Activated CD4-positive, alpha-beta T cell treated with anti-CD3 and anti-CD28 coated beads, Interleukin-2, amount 50 U/mL, for 24 hours (primary cell): ENCODE measurements at regions not wholly inside any gene's neighbourhood (a gene's known extent, or its start where the extent isn't known, plus 50 kb on each side); places are given as distances from the start of the nearest gene placed in this dataset.

Experiments
- DNase-seq, 2 donors: peaks; one replicate each; pipeline ENCODE4 v3.0.0-alpha.2; 2020; ENCODE audit warnings: low read depth in 1 of 2, low spot score in 1 of 2

DNA sequence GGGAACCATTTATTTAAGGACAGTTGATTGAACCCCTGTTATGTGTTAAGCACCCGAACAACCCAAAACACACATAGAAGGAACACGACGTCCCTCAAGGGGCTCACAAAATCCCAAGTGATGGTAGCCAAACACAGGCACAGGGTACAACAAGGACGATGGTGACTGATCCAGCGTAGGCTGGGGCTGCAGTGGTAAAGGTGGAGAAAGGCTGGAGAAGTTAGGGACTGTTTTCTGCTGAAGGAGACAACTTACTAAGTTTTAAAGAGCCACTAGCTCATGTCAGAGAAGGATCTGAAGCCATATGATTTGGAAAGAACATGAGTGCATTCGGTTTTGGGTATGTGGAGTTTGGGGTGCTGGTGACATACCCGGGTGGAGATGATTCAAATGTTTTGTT, 229.6 kb upstream of the TNRC6C start:
- no peak for DNase-seq

- DNase-seq, result no peak
Observed at GRCh38 chr17:77729587-77729986, 228.9 kb upstream of the TNRC6C start.

DNA sequence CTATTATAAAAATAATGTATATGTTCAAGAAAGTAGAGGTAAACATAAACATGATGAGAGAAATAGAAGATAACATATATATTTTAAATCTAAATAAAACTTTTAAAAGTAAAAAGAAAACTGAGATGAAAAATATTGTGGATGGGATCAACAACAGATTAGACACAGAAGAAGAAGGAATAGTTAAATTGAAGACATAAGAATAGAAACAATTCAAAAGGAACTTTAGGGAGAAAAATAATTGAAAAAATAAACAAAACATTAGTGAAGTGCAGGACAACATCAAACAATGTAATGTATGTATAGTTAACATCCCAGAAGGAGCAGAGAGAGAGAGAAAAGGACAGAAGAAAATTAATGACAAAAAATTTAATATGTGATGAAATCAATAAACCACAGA, 228.1 kb upstream of the TNRC6C start:
- no peak for DNase-seq

GRCh38 chr17:77733576-77734296, 224.8 kb upstream of the TNRC6C start:
- DNase-seq, result no peak

GRCh38 chr17:77734371-77735080, 224.0 kb upstream of the TNRC6C start:
- DNase-seq, result no peak

DNA sequence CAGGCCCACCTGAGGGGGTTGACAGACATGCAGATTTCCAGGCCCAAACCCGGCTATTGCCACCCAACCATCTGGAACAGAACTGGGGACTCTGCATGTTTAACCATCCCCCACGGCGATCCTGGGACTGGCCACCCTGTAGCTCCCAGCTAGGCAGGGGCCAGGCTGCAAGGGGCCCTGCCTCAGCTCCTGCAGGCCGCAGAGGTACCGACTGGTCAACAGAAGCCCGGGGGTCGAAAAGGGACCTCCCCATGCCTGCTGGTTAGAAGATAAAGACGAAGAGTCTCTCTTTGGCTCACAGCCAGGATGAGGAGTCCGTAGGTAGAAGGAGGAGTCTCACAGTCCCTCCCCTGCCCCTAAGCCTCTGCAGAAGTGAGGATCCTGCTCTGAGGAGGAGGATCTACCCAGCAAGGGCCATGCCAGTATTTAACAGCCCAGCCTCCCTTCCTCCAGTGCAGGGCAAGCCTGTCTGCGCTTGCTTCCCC, 223.4 kb upstream of the TNRC6C start:
- DNase-seq, result no peak

- no peak for DNase-seq
Observed at GRCh38 chr17:77735566-77736198, 222.8 kb upstream of the TNRC6C start.

DNA sequence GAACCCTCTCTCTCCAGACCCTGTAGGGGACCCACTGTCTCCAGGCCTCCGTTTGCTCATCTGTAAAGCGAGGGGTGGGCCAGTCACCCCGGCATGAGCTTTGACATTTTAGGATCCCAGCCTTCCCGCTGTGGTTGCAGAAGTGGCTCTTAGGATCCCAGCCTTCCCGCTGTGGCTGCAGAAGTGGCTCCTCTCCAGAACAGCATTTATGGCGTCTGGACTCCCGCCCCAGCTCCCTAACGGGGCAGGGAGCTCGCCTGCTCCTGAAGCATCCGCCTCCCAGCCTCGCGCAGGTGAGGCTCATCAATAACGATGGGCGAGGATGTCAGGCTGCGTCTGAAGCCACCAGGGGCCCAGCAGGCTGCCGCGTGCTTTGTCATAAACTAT, 222.3 kb upstream of the TNRC6C start:
- DNase-seq, result no peak

- DNase-seq, result no peak
Observed at GRCh38 chr17:77736721-77737120, 221.8 kb upstream of the TNRC6C start.

DNA sequence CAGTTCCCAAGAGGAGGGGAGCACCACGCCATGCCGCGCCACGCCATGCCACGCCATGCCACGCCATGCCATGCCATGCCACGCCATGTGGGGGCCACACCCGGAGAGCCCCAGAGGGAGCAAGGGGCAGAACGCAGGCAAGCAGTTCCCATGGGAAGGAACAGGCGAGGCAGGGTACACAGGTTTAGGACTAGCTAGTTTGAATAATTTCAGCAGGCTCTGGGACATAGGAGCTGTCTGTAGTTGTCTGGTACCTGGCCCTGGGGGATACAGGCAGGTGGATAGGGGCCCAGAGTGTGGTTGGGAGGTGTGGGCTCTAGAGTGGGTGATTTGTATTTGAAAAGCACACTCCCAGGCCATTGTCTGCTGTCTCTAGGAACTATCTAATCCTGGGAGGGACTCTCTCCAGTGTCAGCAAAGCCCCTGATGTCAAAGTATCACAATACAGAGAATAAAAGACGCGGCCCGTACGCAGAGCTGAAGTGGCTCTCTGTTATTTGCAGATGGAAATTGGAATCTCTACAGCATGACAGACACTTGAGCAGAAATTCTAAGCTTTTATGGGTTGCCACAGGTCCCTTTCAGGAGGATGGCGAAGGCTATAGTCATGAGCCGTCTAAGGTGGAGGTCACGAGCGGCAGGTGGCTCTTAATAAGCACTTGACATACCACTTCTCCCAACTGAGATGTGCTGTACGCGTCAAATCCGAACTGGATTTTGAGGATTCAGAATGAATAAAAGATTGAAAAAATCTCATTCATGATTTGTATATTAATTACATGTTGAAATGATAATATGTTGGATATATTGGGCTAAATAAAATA, 220.8 kb upstream of the TNRC6C start:
- DNase-seq, result no peak

DNA sequence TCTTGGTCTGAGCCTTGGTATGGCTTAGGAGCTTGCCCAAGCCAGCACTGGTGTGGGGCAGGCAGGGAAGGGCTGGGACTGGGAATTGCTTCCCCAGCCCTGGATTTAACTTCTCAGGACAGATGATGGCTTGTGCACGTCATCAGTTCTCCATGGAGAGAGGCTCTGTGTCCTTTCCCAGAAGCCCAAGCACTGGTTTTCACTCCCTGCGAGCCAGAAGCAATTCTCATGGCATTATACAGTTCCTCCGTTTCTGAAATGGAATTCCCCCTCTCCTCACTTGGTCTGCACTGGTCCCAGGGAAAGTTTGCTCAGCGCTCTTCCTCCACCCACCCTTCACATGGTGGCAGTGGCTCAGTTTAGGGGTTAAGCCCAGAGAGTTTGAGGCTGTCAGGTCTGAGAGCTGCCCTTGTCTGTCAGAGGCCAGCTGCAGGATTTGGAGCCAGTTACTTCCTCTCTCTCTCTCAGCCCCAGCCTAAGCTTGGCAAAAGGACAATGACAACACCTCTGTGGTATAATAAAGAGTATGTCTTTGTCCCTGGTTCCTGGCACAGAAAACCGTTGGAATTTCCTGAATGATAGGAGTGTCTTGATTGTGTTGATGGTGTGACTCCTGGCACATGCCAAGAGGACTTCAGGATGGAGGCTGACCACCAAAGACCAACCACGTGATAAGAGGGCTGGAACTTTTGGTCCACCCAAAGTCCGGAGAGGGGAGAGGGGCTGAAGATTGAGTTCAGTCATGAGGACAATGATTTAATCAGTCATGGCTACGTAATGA, 219.6 kb upstream of the TNRC6C start:
- DNase-seq, result no peak

DNA sequence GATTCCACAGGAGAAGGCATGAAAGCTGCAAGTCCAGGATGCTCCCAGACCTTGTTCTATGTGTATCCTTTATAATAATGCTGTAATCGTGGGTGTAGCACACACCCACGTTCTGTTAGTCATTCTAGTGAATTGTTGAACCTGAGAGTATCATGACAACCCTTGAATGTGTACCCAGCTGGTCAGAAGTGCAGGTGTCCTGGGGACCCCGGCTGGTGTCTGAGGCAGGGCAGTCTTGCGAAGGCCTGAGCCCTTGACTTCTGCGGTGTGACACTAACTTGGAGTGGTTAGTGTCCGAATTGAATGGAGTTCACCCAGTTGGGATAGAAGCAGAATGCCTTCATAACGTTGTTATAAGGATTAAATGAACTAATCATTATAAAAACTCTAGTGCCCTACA, 218.0 kb upstream of the TNRC6C start:
- no peak for DNase-seq

- no peak for DNase-seq
Observed at GRCh38 chr17:77741109-77741508, 217.4 kb upstream of the TNRC6C start.

DNA sequence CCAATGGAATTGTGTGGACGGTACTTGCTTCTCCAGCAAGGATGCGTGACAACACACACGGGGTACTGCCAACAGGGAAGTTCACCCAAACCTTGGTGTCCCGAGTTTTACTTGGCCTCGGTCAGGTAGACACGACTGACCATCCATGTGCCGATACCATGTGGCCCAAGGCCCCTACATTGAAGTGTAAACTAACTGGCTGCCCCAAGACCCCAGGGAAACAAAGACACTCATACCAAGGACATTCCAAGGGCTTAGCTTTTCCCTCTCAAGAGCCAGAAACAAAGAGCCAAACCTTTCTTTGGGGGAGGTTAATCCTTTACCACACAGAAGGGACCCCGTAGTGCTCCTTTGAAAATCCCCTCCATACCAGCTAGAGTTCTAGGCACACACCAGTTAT, 215.9 kb upstream of the TNRC6C start:
- DNase-seq, result no peak

DNA sequence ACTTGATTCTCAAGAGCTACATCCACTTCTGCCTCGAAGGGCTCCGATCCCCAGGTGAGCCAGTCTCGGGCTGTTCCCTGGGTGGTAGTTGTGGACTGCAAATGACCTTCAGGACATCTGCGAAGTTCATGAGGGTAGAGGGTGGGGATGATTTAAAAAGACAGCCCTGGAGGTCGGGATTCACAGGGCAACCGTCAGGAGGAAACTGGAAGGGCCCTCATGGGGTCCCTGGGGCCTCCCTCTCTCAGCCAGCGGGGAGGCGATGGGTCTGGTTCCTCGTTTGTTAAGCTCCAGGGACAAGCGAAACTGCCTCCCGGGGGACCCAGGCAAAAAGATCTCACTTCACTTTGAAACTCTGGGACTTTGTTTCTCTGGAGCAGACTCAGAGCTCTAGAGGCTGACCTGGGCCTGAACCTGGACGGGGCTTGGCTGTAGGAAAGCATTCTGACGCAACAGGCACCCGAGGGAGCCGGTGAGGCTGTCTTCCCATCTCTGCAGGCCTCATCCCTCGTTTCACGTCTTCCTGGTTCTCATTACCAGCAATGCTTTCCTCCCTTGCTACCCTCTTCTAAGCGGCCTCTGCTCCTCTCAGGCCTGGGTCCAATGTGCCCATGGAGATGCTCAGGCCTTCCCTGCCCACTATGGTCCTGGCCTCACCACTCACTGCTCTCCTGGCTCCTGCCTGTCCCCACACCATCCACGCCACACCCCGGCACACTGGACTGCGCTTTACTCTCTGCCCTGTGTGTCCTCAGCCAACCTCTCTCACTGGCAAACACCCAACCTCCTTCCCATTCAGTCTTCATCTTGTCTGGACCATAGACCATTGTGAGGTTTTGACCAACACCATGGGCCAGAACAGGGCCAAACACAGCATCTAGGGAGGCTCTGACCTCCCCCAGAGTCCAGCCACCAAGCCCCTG, 214.2 kb upstream of the TNRC6C start:
- DNase-seq, result no peak

DNA sequence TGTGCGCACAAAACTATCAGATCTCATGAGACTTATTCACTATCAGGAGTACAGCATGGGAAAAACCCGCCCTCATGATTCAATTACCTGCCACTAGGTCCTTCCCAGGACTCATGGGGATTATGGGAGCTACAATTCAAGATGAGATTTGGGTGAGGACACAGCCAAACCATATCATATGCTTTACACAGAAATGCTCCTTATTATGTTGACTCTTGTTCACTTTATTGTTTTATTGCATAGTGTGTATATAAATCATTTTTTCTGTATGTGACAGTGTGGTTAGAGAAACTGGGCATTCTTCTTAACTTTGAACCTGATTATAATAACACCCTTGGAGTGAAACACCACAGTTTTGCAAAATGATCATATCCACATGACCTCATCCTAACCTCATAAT, 212.8 kb upstream of the TNRC6C start:
- DNase-seq, result no peak

- DNase-seq, result no peak
Observed at GRCh38 chr17:77746393-77746792, 212.1 kb upstream of the TNRC6C start.

DNA sequence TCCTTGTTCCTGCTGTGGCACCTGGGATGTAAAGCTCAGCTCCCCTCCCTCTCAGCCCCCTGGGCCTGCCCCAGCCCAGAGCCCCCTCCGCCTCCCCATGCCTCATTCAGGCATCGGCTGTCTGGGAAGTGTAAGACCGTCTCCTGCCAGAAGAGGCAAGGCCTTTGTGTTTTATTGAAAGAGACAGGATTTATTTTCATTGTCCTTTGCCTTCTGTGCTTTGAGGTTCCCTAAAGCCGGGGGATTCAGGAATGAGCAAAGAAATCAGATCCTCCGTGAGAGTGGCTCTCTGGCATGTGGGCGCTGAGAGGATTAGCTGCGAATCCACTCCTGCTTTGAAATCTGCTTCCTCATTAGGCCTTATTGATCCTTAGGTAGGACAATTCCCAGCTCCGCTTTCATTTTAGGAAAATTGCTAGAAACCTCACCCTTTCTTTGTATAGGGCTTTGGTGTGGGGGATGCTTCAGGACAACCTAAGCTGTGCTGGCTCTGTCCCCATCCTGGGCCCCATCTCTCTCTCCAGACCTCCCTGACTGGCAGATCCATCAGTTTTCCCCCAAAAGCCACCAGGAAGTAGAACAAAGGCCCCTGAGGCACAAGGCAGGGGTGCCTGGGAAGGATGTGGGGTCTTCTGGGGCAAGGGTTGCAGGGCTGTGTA, 211.5 kb upstream of the TNRC6C start:
- no peak for DNase-seq

GRCh38 chr17:77748436-77748835, 210.1 kb upstream of the TNRC6C start:
- DNase-seq, result no peak
